ENCODE measurements at regions not wholly inside any gene's neighbourhood (a gene's known extent, or its start where the extent isn't known, plus 50 kb on each side); places are given as distances from the start of the nearest gene placed in this dataset.
"Not testable (repeated sequence)": the region's sequence is repeated elsewhere in the genome, so short reads cannot be mapped to it uniquely, and the experiment has no call there.

GRCh38 chr7:137110091-137110509, 233.4 kb downstream of the PTN start:
- no peak for DNase-seq

DNA sequence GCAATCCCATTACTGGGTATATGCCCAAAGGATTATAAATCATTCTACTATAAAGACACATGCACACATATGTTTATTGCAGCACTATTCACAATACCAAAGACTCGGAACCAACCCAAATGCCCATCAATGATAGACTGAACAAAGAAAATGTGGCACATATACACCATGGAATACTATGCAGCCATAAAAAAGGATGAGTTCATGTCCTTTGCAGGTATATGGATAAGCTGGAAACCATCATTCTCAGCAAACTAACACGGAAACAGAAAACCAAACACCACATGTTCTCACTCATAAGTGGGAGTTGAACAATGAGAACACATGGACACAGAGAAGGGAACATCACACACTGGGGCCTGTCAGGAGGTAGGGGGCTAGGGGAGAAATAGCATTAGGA, 235.7 kb downstream of the PTN start:
- DNase-seq: not testable (repeated sequence)

- not testable (repeated sequence) for DNase-seq
These were observed 235.1 kb downstream of the CHRM2 start for GRCh38 chr7:137103526-137103925.

DNA sequence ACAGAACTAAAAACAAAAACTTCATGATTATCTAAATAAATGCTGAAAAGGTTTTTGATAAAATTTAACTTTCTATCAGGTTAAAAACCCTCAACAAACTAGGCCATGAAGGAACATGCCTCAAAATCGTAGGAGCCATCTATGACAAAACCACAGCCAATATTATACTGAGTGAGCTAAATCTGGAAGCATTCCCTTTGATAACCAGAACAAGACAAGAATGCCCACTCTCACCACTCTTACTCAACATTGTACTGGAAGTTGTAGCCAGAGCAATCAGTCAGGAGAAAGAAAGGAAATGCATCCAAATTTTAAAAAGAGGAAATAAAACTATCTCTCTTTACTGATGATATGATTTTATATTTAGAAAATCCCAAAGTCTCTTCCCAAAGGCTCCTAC, 228.7 kb downstream of the CHRM2 start:
- no peak for DNase-seq

DNA sequence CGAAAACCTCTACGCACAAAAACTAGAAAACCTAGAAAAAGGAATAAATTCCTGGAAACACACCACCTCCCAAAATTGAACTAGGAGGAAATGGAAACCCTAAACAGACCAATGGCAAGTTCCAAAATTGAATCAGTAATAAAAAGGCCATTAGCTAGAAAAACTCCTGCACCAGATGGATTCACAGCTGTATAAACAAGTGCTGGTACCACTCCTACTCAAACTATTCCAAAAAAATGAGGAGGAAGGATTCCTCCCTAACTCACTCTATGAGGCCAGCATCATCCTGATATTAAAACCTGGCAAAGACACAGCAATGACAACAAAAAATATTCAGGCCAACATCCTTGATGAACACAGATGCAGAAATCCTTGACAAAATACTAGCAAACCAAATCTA, 228.2 kb downstream of the CHRM2 start:
- DNase-seq: no peak

GRCh38 chr7:137093198-137093597, 224.7 kb downstream of the CHRM2 start:
- no peak for DNase-seq

GRCh38 chr7:137091396-137091795, 222.9 kb downstream of the CHRM2 start:
- DNase-seq: no peak

GRCh38 chr7:137086896-137087295, 218.4 kb downstream of the CHRM2 start:
- no peak for DNase-seq

GRCh38 chr7:137084607-137085380, 216.3 kb downstream of the CHRM2 start:
- no peak for DNase-seq

- DNase-seq: no peak
These were observed 213.9 kb downstream of the CHRM2 start for GRCh38 chr7:137082391-137082790.

DNA sequence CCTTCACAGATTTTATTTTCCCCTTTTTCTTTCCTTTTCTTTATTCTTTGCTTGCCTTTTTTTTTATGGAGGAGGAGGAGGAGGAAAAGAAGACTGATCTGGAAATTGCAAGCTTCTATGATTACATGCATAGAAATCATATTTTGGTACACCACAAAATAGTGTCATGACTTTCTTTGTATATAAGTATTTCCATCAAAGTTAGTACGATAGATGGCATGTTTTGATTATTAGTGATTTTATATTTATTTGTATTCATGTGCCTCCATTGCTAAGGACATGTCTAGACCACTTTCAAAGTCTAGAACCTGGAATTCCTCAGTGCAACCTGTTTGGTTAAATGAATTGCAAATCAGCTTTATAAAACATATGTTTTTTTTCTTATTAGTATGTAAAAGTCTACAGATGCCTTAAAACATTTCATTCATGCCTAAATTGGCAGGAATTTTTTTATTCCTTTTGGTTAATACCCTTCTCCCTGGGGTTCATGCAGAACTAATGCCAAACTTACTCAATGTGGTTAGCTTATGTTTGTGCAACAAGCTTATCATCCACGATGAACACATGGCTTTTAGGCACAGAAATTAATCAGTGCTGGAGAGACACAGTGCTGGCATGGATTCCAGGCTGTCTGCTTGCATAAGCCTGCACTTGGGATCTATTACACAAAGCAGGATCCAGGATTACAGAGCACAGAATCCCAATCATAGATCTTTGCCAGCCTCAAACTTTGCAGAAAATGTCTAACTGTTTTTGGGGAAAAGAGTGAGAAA, 213.1 kb downstream of the CHRM2 start:
- DNase-seq: no peak

GRCh38 chr7:137080516-137081203, 212.2 kb downstream of the CHRM2 start:
- DNase-seq: no peak

- no peak for DNase-seq
These were observed 210.3 kb downstream of the CHRM2 start for GRCh38 chr7:137078781-137079180.

DNA sequence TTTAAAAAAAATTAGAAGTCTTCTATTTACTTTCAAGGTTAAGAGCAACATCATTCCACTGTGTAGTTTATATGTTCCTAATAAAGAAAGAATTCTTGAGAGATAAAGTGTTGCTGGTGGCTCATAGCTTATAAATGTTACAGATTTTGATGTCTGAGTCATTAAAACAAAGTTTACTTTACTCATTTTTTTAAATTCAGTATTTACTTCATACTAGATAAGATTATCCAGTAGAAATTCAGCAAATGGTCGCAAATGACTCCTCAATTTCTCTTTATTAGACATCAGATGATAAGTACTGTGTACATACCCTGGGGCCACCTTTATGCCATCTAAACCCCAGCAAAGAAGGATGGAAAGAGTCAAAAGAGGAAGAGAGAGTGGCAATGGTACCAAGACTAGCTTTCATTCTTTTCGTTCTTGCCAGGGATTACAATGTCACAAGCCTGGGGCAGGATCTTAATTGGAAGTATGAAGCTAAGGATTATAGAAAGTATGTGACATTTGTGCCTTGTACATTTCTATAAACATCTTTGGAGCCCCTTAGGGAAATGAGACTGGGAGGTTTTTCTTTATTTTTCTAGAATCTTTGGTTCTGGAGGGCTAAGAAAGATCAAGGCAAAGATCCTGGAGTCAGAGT, 206.1 kb downstream of the CHRM2 start:
- DNase-seq: no peak

DNA sequence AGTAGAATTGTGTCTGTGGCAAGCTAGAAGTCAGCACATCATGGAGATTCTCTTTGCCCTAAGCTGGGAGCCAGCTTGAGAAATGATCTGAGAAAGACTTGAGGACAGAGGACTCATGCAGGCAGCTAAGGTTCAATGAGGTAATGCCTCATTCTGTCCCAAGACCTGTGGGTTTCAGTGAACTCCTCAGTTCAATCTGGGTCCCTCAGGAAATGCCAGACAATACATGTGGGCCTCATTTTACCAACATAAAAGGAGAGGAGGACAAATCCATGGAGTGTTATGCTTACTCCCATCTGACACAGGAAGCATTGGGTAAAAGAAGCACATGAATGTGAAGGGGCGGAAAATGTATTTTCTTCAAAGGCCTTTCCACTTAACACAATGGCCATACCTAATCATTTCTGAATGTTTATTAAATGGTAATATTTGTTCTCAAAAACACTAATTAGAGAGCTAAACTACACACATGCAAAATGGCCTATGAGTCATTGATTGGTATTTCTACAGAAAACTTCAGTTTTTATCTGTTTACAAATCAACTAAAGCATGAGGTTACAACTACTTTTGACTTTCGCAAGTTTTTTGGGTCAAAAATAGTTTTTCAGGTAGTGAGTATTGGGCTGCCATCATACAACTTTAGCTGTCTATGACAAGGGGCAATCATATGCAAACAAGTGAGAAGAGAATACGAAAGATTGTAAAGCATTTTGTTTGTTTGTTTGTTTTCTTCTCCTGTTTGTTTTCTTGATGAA, 205.3 kb downstream of the CHRM2 start:
- no peak for DNase-seq

Measured in left kidney (tissue), 1 donor.